GM12892 (cell line): ENCODE measurements at regions not wholly inside any gene's neighbourhood (a gene's known extent, or its start where the extent isn't known, plus 50 kb on each side); places are given as distances from the start of the nearest gene placed in this dataset.

ENCODE experiments used
- DNase-seq: peaks from one replicate; pipeline ENCODE4 v3.0.0; 2011; ENCODE audit not compliant: insufficient read length
- FAIRE-seq: peaks from 2 replicates; lab custom pipeline; 2011; peaks lifted over from hg19 to GRCh38; lab: Jason Lieb, UNC
- POLR2A ChIP-seq: IDR thresholded peaks from 2 replicates; pipeline ENCODE4 v1.6.1; 2011; ENCODE audit warnings: low read depth, low read length, control low read depth
- POLR2AphosphoS5 ChIP-seq: IDR thresholded peaks from 2 replicates; pipeline ENCODE4 v1.6.1; 2011; ENCODE audit warnings: low read depth, low read length, control low read depth
- TAF1 ChIP-seq: IDR thresholded peaks from 2 replicates; pipeline ENCODE4 v1.6.1; 2011; ENCODE audit warnings: low read depth, mild to moderate bottlenecking, control low read depth, low read length, borderline replicate concordance

- FAIRE-seq (no peak), DNase-seq (no peak)
- no peak for TF ChIP-seq TAF1
- no peak for TF ChIP-seq POLR2A
- TF ChIP-seq POLR2AphosphoS5: no peak
These were observed 112.8 kb upstream of the JARID2 start for GRCh38 chr6:15132854-15133670.

- DNase-seq (no peak), FAIRE-seq (no peak)
- no peak for TF ChIP-seq TAF1
- TF ChIP-seq POLR2AphosphoS5: no peak
- TF ChIP-seq POLR2A: no peak
These were observed 108.8 kb upstream of the JARID2 start for GRCh38 chr6:15137086-15137485.

DNA sequence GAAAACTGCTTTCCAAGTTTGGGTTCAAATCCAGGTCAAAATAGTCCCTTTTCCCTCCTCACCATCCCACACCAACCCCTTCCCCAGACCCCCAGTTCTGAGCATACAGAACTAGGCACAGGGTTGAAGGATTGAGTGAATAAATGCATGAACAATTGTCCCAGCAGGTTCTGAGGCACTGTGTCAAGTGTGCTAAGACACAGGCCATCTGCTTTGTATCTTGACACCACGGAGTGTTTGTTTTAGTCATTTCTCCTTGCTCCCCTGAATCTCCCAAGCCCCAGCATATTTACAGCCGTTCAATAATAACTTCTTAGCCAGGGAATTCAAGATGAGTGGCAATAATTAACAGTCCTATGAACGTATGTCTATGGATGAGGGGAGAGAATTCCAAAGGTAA, 102.8 kb upstream of the JARID2 start:
- DNase-seq: no peak
- FAIRE-seq: no peak
- TF ChIP-seq POLR2AphosphoS5 (no peak), POLR2A (no peak), TAF1 (no peak)

DNA sequence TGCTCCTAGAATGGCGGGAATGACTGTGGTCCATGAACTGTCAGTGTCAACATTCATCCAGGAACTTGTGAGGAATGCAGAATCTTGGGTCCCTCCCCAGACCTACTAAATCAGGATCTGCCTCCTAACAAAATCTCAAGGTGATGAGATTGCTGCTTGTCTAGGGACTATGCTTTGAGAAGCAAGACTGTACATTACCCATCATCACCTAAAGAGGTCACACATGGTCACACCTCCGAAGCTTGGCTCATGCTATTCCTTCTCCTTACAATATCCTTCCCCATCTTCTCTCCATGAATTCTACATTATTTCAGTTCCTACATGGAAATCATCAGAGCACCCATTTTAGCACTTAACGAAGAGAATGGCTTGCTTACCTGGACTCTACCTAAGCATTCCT, 102.3 kb upstream of the JARID2 start:
- TF ChIP-seq POLR2A (no peak), TAF1 (no peak), POLR2AphosphoS5 (no peak)
- DNase-seq (no peak), FAIRE-seq (no peak)

DNA sequence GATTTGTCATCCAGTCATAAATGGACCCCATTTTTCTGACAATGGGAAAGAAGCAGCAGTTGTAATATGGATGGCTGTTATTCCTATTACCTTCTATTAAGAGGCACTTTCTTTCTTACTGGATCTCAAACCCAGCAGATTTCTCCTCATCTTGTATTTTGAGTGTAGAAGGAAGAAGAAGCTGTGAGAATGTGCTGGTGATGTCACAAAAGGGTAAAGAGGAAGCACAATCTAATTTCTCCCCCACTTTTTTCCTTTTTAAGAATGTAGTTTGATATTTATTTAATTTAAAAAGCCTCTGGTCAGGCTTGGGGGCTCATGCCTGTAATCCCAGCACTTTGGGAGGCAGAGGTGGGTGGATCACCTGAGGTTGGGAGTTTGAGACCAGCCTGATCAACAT, 100.0 kb upstream of the JARID2 start:
- no peak for DNase-seq
- FAIRE-seq: no peak
- TF ChIP-seq POLR2AphosphoS5 (no peak), TAF1 (no peak), POLR2A (no peak)

DNA sequence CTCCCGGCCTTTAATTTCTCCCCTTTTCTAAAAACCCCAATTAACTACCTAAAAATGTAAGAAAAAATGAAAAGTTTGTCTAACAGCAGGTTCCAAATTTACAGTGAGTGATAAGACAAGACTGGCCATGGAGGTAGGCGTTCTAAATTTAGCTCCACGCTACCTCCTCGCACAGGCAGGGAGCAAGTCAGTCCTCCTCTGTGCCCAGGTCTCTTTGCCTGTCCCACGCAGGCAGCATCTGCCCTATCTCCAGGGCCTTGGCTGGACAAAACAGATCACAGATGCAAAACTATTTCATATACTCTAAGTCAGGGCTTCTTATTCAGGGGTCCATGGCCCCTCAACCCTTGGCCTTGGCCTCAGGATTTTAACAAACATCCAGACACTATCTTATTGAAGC, 98.0 kb upstream of the JARID2 start:
- no peak for TF ChIP-seq POLR2A
- TF ChIP-seq POLR2AphosphoS5: no peak
- no peak for TF ChIP-seq TAF1
- FAIRE-seq: no peak
- DNase-seq: no peak

DNA sequence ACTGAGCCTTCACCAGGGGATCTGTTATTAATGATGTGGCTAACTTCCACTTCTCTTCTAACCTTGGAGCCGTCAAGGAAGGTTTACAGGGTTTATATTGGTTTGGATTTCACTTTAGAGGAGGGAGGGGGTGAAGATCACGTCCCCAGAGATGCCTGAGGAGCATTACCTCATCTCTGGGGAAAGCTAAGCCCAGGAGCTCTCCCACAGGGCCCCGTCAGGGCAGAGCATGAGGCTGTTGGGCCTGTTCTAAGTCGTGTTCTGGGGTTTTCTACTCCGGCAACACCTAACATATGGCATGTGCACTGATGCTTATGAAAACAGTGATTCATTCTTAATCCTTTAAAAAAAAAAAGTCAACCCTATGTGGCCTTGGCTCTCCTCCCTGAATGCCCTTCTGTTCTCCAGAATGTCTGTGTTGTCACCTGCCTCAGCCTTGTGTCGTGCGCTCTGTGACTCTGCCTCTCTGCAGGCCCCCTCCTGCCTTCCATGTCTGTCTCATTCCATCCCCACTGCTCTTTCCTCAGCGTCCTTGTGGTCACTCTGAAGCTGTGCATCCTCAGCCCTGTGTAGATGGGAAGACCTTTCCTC, 97.4 kb upstream of the JARID2 start:
- TF ChIP-seq TAF1 (no peak), POLR2A (no peak), POLR2AphosphoS5 (no peak)
- no peak for FAIRE-seq
- no peak for DNase-seq

DNA sequence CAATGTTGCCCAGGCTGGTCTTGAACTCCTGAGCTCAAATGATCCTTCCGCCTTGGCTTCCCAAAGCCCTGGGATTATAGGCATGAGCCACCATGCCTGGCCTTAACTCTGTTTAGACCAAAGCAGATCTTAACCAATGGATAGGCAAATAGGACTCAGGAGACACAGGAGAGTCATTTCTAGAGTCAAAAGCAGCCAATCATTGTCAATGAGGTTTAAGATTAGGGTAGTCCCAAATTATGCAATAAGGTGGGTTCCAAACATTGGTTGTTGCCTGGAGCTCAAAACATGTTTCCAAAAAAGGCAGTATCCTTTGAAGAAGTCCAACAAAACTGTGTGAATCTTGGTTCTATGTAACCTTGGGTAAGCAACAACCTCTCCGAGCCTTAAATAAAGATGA, 95.7 kb upstream of the JARID2 start:
- FAIRE-seq (no peak), DNase-seq (no peak)
- no peak for TF ChIP-seq POLR2A
- TF ChIP-seq POLR2AphosphoS5: no peak
- no peak for TF ChIP-seq TAF1

GRCh38 chr6:15152700-15153099, 93.2 kb upstream of the JARID2 start:
- TF ChIP-seq POLR2A (no peak), POLR2AphosphoS5 (no peak), TAF1 (no peak)
- DNase-seq (no peak), FAIRE-seq (no peak)

DNA sequence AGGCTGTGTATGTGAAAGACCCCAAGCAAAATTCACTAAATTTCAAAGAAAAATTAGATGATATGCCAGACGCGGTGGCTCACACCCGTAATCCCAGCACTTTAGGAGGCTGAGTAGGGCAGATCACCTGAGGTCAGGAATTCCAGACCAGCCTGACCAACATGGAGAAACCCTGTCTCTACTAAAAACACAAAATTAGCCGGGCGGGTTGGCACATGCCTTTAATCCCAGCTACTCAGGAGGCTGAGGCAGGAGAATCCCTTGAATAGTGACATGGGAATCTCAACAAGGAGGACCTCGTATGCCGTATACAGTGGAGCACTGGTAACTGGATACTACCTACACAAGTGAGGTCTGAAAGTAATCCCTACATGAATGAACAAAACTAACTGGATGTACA, 92.7 kb upstream of the JARID2 start:
- TF ChIP-seq POLR2AphosphoS5 (no peak), TAF1 (no peak), POLR2A (no peak)
- no peak for DNase-seq
- FAIRE-seq: no peak

DNA sequence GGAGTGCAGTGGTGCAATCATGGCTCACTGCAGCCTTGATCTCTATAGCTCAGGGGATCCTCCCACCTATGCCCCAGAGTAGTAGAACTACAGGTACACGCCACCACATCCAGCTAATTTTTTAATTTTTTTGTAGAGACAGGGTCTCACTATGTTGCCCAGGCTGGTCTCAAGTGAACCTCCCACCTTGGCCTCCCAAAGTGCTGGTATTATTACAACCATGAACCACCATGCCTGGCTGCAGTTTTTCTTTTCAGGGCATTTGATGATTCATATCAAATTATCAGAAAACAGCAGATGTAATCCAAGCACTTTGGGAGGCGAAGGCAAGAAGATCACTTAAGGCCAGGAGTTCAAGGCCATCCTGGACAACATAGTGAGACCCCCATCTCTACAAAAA, 88.4 kb upstream of the JARID2 start:
- no peak for FAIRE-seq
- no peak for DNase-seq
- TF ChIP-seq POLR2A (no peak), POLR2AphosphoS5 (no peak), TAF1 (no peak)
